ENCODE measurements at regions not wholly inside any gene's neighbourhood (a gene's known extent, or its start where the extent isn't known, plus 50 kb on each side); places are given as distances from the start of the nearest gene placed in this dataset.

GRCh38 chr1:59170659-59171058, 126.2 kb upstream of the FGGY start:
- TF ChIP-seq, protein P1, sequence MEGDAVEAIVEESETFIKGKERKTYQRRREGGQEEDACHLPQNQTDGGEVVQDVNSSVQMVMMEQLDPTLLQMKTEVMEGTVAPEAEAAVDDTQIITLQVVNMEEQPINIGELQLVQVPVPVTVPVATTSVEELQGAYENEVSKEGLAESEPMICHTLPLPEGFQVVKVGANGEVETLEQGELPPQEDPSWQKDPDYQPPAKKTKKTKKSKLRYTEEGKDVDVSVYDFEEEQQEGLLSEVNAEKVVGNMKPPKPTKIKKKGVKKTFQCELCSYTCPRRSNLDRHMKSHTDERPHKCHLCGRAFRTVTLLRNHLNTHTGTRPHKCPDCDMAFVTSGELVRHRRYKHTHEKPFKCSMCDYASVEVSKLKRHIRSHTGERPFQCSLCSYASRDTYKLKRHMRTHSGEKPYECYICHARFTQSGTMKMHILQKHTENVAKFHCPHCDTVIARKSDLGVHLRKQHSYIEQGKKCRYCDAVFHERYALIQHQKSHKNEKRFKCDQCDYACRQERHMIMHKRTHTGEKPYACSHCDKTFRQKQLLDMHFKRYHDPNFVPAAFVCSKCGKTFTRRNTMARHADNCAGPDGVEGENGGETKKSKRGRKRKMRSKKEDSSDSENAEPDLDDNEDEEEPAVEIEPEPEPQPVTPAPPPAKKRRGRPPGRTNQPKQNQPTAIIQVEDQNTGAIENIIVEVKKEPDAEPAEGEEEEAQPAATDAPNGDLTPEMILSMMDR (conservative IDR thresholded peaks at IDR 0.05; ENCODE audit: low read length) = no peak
- H3K4me3 ChIP-seq (ENCODE audit: low read length) = no peak overlapping the region
- DNase-seq (ENCODE audit: low read depth) = no peak

DNA sequence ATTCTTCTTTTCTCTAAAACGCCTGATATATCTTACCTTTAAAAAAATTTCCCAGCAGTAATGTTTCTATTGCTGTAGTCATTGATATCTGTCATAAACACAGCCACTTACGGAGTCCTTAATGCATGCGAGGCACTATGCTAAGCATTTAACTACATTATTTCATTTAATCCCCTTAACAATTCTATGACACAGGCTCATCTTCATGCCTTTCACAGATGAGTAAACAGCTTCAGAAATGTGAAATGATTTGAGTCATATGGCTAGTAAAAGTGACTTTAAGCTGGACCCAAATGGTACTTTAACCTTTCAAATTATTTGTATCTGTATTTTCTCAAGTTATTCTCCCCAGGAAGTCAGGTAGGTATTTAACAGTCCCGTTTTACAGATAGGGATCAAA, 125.1 kb upstream of the FGGY start:
- TF ChIP-seq, protein P1 (conservative IDR thresholded peaks at IDR 0.05; ENCODE audit: low read length) = no peak
- no peak for DNase-seq (ENCODE audit: low read depth)

DNA sequence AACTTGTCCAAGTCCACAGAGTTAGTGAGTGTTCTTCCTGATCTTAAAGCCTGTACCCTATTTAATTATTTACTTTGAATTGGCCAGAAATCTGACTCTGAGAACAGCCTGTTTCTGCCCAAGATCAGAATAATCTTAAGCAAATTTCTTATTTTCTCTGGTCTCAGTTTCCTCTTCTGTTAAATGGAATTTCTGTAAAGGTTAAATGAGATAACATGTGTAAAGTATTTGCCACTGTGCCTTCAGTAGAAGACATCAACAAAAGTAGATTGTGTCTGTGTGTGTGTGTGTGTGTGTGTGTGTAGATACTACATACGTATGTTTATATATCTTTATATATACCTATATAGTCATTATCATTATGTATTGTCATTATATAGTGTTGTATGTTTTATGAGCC, 124.2 kb upstream of the FGGY start:
- DNase-seq (ENCODE audit: low read depth) = no peak
- TF ChIP-seq, protein P1 (conservative IDR thresholded peaks at IDR 0.05; ENCODE audit: low read length) = no peak
- no peak overlapping the region for H3K4me3 ChIP-seq (ENCODE audit: low read length)

More for the DNA sequence above, 125.1 kb upstream of the FGGY start:
- H3K4me3 ChIP-seq (ENCODE audit: low read length) = no peak overlapping the region

- TF ChIP-seq, protein P1 (conservative IDR thresholded peaks at IDR 0.05; ENCODE audit: low read length) = no peak
- DNase-seq (ENCODE audit: low read depth) = peak; percentile 87
- no peak overlapping the region for H3K4me3 ChIP-seq (ENCODE audit: low read length)
Observed at GRCh38 chr1:59173721-59174120, 123.2 kb upstream of the FGGY start.

- DNase-seq (ENCODE audit: low read depth) = no peak
- TF ChIP-seq, protein P1 (conservative IDR thresholded peaks at IDR 0.05; ENCODE audit: low read length) = no peak
- no peak overlapping the region for H3K4me3 ChIP-seq (ENCODE audit: low read length)
Observed at GRCh38 chr1:59176471-59176870, 120.4 kb upstream of the FGGY start.

- no peak overlapping the region for H3K4me3 ChIP-seq (ENCODE audit: low read length)
- DNase-seq (ENCODE audit: low read depth) = peak; percentile 20
- TF ChIP-seq, protein P1 (conservative IDR thresholded peaks at IDR 0.05; ENCODE audit: low read length) = no peak
Observed at GRCh38 chr1:59177756-59178155, 119.1 kb upstream of the FGGY start.

DNA sequence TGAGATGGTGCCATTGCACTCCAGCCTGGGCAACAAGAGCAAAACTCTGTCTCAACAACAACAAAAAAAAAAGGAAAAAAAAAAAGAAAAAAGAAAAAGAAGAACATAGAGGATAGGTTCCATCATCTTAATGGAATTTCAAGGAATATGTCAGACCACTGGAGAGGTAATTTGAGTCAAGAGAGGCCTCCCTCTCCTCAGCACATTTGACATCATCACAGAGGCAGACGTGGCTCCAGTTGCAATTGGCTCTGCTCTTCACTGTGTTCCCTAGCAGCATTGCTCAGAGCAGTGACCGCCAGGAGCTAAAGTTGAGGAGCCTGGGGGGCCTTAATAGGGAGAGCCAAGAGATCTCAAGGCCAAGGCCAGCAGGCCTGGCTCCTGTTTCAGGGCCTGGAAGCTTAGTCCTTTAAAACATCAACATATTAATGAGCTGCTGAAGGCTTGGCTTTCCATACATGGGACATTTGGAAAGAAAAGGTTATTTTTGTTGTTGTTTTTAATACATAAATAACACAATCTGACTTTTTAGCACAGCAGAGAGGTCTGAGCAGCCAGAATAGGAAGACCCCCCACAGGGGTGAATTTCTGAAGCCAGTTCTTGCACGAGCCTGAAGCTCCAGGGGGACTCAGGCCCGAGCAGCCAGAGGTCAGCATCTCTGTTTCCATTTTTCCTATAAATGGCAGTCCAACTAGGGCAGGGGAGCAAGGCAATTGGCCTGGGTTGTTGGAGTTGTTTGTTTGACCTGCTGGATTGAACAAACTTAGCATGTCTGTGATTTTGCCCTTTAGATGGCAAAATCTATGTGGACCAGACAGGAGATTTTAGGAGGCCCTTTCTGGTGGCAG, 118.3 kb upstream of the FGGY start:
- no peak overlapping the region for H3K4me3 ChIP-seq (ENCODE audit: low read length)
- DNase-seq (ENCODE audit: low read depth) = peak; percentile 34
- TF ChIP-seq, protein P1 (conservative IDR thresholded peaks at IDR 0.05; ENCODE audit: low read length) = no peak

Measured in AG10803 (cell line).